ENCODE measurements at regions not wholly inside any gene's neighbourhood (a gene's known extent, or its start where the extent isn't known, plus 50 kb on each side); places are given as distances from the start of the nearest gene placed in this dataset.

DNA sequence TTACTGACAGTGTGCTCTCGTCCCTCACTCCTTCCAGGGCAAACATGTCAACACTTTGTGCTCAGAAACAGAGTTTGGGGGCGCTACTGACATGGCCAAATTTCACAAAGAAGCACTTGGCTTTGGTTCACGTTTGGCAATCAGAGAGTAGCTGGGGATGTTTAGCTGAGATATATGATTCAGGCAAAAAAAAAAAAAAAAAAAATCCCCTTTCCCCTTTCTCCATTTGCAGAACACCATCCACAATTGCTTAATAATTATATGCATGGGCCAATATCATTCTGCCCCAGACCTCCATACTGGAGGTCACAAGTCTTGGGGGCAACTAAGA, 128.4 kb upstream of the ADGRF1 start:
- Histone ChIP-seq H3K4me1 (ENCODE audit: control insufficient read depth, extremely low read depth, insufficient read depth, low read length) (no peaks in the 10 kb centered on the region), H2AFZ (ENCODE audit: low read depth, low read length) (no peak overlapping the region), H3K27me3 (ENCODE audit: control insufficient read depth in 2 of 2, insufficient read depth in 2 of 2, low read length in 2 of 2) (no peaks in the 10 kb centered on the region), H4K20me1 (replicated peaks; ENCODE audit: control insufficient read depth, extremely low read depth, insufficient read depth, low read length) (no peaks in the 10 kb centered on the region), H3K4me3 (replicated peaks in 1 of 3; ENCODE audit: insufficient read depth in 1 of 3, low read depth in 1 of 3, low read length in 3 of 3) (no peak overlapping the region), H3K9me3 (replicated peaks; ENCODE audit: control insufficient read depth, insufficient read depth, low read length) (no peaks in the 10 kb centered on the region), H3K9me1 (replicated peaks; ENCODE audit: control insufficient read depth, extremely low read depth, insufficient read depth, low read length) (no peaks in the 10 kb centered on the region), H3K79me2 (ENCODE audit: control insufficient read depth, insufficient read depth, low read length) (no peaks in the 10 kb centered on the region), H3K9ac (replicated peaks; ENCODE audit: extremely low read depth, insufficient read depth, low read length) (no peak overlapping the region), H3K27ac (ENCODE audit: insufficient read depth, low read depth, low read length) (no peak overlapping the region), H3K36me3 (ENCODE audit: control insufficient read depth in 2 of 2, extremely low read depth in 1 of 2, insufficient read depth in 2 of 2, low read length in 2 of 2) (no peaks in the 10 kb centered on the region), H3K4me2 (ENCODE audit: insufficient read depth, low read length) (no peak overlapping the region)
- TF ChIP-seq MYC (IDR thresholded peaks at IDR 0.05; ENCODE audit: low read depth, low read length) (no peak), POLR2A (IDR thresholded peaks at IDR 0.05; ENCODE audit: low read depth, low read length) (no peak), FOS (IDR thresholded peaks at IDR 0.05; ENCODE audit: borderline replicate concordance, insufficient read depth, low read length) (no peak), POLR2AphosphoS5 (IDR thresholded peaks at IDR 0.05; ENCODE audit: insufficient read depth, low read depth, low read length) (no peak), JUN (IDR thresholded peaks at IDR 0.05; ENCODE audit: borderline replicate concordance, insufficient read depth, insufficient read length, low read depth) (no peak), GATA2 (IDR thresholded peaks at IDR 0.05; ENCODE audit: insufficient read depth, insufficient read length, low read depth, low read length) (no peak), EZH2 (IDR thresholded peaks at IDR 0.05; ENCODE audit: borderline replicate concordance, low read depth, low read length, severe bottlenecking) (no peak)
- TF ChIP-seq, protein P1, sequence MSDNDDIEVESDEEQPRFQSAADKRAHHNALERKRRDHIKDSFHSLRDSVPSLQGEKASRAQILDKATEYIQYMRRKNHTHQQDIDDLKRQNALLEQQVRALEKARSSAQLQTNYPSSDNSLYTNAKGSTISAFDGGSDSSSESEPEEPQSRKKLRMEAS (IDR thresholded peaks at IDR 0.05; ENCODE audit: insufficient read depth, insufficient read length) = no peak
- TF ChIP-seq, protein P2, sequence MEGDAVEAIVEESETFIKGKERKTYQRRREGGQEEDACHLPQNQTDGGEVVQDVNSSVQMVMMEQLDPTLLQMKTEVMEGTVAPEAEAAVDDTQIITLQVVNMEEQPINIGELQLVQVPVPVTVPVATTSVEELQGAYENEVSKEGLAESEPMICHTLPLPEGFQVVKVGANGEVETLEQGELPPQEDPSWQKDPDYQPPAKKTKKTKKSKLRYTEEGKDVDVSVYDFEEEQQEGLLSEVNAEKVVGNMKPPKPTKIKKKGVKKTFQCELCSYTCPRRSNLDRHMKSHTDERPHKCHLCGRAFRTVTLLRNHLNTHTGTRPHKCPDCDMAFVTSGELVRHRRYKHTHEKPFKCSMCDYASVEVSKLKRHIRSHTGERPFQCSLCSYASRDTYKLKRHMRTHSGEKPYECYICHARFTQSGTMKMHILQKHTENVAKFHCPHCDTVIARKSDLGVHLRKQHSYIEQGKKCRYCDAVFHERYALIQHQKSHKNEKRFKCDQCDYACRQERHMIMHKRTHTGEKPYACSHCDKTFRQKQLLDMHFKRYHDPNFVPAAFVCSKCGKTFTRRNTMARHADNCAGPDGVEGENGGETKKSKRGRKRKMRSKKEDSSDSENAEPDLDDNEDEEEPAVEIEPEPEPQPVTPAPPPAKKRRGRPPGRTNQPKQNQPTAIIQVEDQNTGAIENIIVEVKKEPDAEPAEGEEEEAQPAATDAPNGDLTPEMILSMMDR (IDR thresholded peaks at IDR 0.05; ENCODE audit: extremely low read depth in 1 of 2, insufficient read depth in 1 of 2, low read depth in 1 of 2, low read length in 2 of 2) = no peak
- no TSS peak for BruUV-seq (replicated peaks)
- DNase-seq (ENCODE audit: low read depth, low spot score) (no peak), FAIRE-seq (no peak)
- ChIA-PET CTCF (no interaction called here), POLR2A (no interaction called here)
- intact Hi-C loops (cut with micrococcal nuclease) (no loop called here), dilution Hi-C loops (cut with MboI; ENCODE audit: extremely low pct_ligation_motif_present, low sequenced_read_pairs) (no loop called here)
